ENCODE measurements at regions not wholly inside any gene's neighbourhood (a gene's known extent, or its start where the extent isn't known, plus 50 kb on each side); places are given as distances from the start of the nearest gene placed in this dataset.

GRCh38 chr4:167623241-167623572 lies 388.9 kb upstream of the SPOCK3 start:
- Histone ChIP-seq H3K23ac (ENCODE audit: low read length) (no peak overlapping the region), H3K4me3 (ENCODE audit: low read length) (no peak overlapping the region), H3K4ac (ENCODE audit: low read depth, low read length) (no peak overlapping the region), H3K36me3 (ENCODE audit: control insufficient read depth, insufficient read depth, low read length) (no peaks in the 10 kb centered on the region), H3K56ac (ENCODE audit: low read length) (no peak overlapping the region), H2AK5ac (ENCODE audit: low read length) (no peak overlapping the region), H3K27me3 (ENCODE audit: insufficient read depth, low read length, poor library complexity) (no peaks in the 10 kb centered on the region), H3K79me2 (ENCODE audit: control insufficient read depth, insufficient read depth, low read length) (no peaks in the 10 kb centered on the region), H2BK120ac (ENCODE audit: low read depth, low read length) (no peak overlapping the region), H2BK15ac (replicated peaks; ENCODE audit: low read depth) (no peak overlapping the region), H3K79me1 (ENCODE audit: low read length) (no peaks in the 10 kb centered on the region), H2BK5ac (ENCODE audit: low read length) (no peak overlapping the region), H4K5ac (ENCODE audit: low read length) (no peak overlapping the region), H3K9ac (ENCODE audit: low read length) (no peak overlapping the region), H4K8ac (ENCODE audit: low read depth, low read length) (no peak overlapping the region), H3K18ac (ENCODE audit: low read length) (no peak overlapping the region), H3K4me2 (ENCODE audit: low read length) (no peak overlapping the region), H3K27ac (ENCODE audit: low read depth, low read length) (no peak overlapping the region), H3K4me1 (ENCODE audit: control insufficient read depth, low read depth, low read length) (no peaks in the 10 kb centered on the region)
- no CpG with 5 or more reads among the region's 3 CpGs for WGBS (ENCODE audit: extremely low coverage, insufficient coverage, low lambda C conversion rate)
- DNase-seq: no peak

GRCh38 chr4:167629272-167629671 lies 395.0 kb upstream of the SPOCK3 start:
- Histone ChIP-seq H2BK5ac (ENCODE audit: low read length) (no peak overlapping the region), H3K4me1 (ENCODE audit: control insufficient read depth, low read depth, low read length) (no peaks in the 10 kb centered on the region), H3K79me2 (ENCODE audit: control insufficient read depth, insufficient read depth, low read length) (no peaks in the 10 kb centered on the region), H2BK15ac (replicated peaks; ENCODE audit: low read depth) (no peak overlapping the region), H3K79me1 (ENCODE audit: low read length) (no peaks in the 10 kb centered on the region), H2BK120ac (ENCODE audit: low read depth, low read length) (no peak overlapping the region), H3K23ac (ENCODE audit: low read length) (no peak overlapping the region), H3K18ac (ENCODE audit: low read length) (no peak overlapping the region), H4K5ac (ENCODE audit: low read length) (no peak overlapping the region), H3K9ac (ENCODE audit: low read length) (no peak overlapping the region), H3K56ac (ENCODE audit: low read length) (no peak overlapping the region), H3K27me3 (ENCODE audit: insufficient read depth, low read length, poor library complexity) (no peaks in the 10 kb centered on the region), H3K4me2 (ENCODE audit: low read length) (no peak overlapping the region), H4K8ac (ENCODE audit: low read depth, low read length) (no peak overlapping the region), H3K4me3 (ENCODE audit: low read length) (no peak overlapping the region), H3K4ac (ENCODE audit: low read depth, low read length) (no peak overlapping the region), H3K27ac (ENCODE audit: low read depth, low read length) (no peak overlapping the region), H2AK5ac (ENCODE audit: low read length) (no peak overlapping the region), H3K36me3 (ENCODE audit: control insufficient read depth, insufficient read depth, low read length) (no peaks in the 10 kb centered on the region)
- DNase-seq: no peak
- no CpG with 5 or more reads among the region's 2 CpGs for WGBS (ENCODE audit: extremely low coverage, insufficient coverage, low lambda C conversion rate)

- Histone ChIP-seq H2BK5ac (ENCODE audit: low read length) (no peak overlapping the region), H3K18ac (ENCODE audit: low read length) (no peak overlapping the region), H3K79me2 (ENCODE audit: control insufficient read depth, insufficient read depth, low read length) (no peaks in the 10 kb centered on the region), H2AK5ac (ENCODE audit: low read length) (no peak overlapping the region), H3K9ac (ENCODE audit: low read length) (no peak overlapping the region), H3K23ac (ENCODE audit: low read length) (no peak overlapping the region), H3K4me1 (ENCODE audit: control insufficient read depth, low read depth, low read length) (no peaks in the 10 kb centered on the region), H3K4ac (ENCODE audit: low read depth, low read length) (no peak overlapping the region), H3K27ac (ENCODE audit: low read depth, low read length) (no peak overlapping the region), H3K4me2 (ENCODE audit: low read length) (no peak overlapping the region), H2BK15ac (replicated peaks; ENCODE audit: low read depth) (no peak overlapping the region), H3K56ac (ENCODE audit: low read length) (no peak overlapping the region), H3K27me3 (ENCODE audit: insufficient read depth, low read length, poor library complexity) (no peaks in the 10 kb centered on the region), H4K5ac (ENCODE audit: low read length) (no peak overlapping the region), H3K4me3 (ENCODE audit: low read length) (no peak overlapping the region), H2BK120ac (ENCODE audit: low read depth, low read length) (no peak overlapping the region), H3K36me3 (ENCODE audit: control insufficient read depth, insufficient read depth, low read length) (no peaks in the 10 kb centered on the region), H4K8ac (ENCODE audit: low read depth, low read length) (no peak overlapping the region), H3K79me1 (ENCODE audit: low read length) (no peaks in the 10 kb centered on the region)
- WGBS (ENCODE audit: extremely low coverage, insufficient coverage, low lambda C conversion rate): no CpG with 5 or more reads among the region's 2 CpGs
- DNase-seq: no peak
Observed at GRCh38 chr4:167642250-167642649, 408.0 kb upstream of the SPOCK3 start.

GRCh38 chr4:167645358-167645757 lies 411.1 kb upstream of the SPOCK3 start:
- Histone ChIP-seq H3K4me2 (ENCODE audit: low read length) (no peak overlapping the region), H3K27ac (ENCODE audit: low read depth, low read length) (no peak overlapping the region), H2BK120ac (ENCODE audit: low read depth, low read length) (no peak overlapping the region), H3K4me3 (ENCODE audit: low read length) (no peak overlapping the region), H4K5ac (ENCODE audit: low read length) (no peak overlapping the region), H2BK15ac (replicated peaks; ENCODE audit: low read depth) (no peak overlapping the region), H3K18ac (ENCODE audit: low read length) (no peak overlapping the region), H2BK5ac (ENCODE audit: low read length) (no peak overlapping the region), H3K9ac (ENCODE audit: low read length) (no peak overlapping the region), H4K8ac (ENCODE audit: low read depth, low read length) (no peak overlapping the region), H3K79me2 (ENCODE audit: control insufficient read depth, insufficient read depth, low read length) (no peaks in the 10 kb centered on the region), H3K36me3 (ENCODE audit: control insufficient read depth, insufficient read depth, low read length) (no peaks in the 10 kb centered on the region), H3K4ac (ENCODE audit: low read depth, low read length) (no peak overlapping the region), H3K79me1 (ENCODE audit: low read length) (no peaks in the 10 kb centered on the region), H3K23ac (ENCODE audit: low read length) (no peak overlapping the region), H2AK5ac (ENCODE audit: low read length) (no peak overlapping the region), H3K56ac (ENCODE audit: low read length) (no peak overlapping the region), H3K27me3 (ENCODE audit: insufficient read depth, low read length, poor library complexity) (no peaks in the 10 kb centered on the region), H3K4me1 (ENCODE audit: control insufficient read depth, low read depth, low read length) (no peaks in the 10 kb centered on the region)
- no peak for DNase-seq

- Histone ChIP-seq H2BK5ac (ENCODE audit: low read length) (no peak overlapping the region), H3K79me1 (ENCODE audit: low read length) (no peaks in the 10 kb centered on the region), H3K18ac (ENCODE audit: low read length) (no peak overlapping the region), H3K56ac (ENCODE audit: low read length) (no peak overlapping the region), H3K79me2 (ENCODE audit: control insufficient read depth, insufficient read depth, low read length) (no peaks in the 10 kb centered on the region), H2BK15ac (replicated peaks; ENCODE audit: low read depth) (no peak overlapping the region), H2BK120ac (ENCODE audit: low read depth, low read length) (no peak overlapping the region), H3K23ac (ENCODE audit: low read length) (no peak overlapping the region), H4K8ac (ENCODE audit: low read depth, low read length) (no peak overlapping the region), H3K27ac (ENCODE audit: low read depth, low read length) (no peak overlapping the region), H3K4me3 (ENCODE audit: low read length) (no peak overlapping the region), H2AK5ac (ENCODE audit: low read length) (no peak overlapping the region), H3K4ac (ENCODE audit: low read depth, low read length) (no peak overlapping the region), H3K4me2 (ENCODE audit: low read length) (no peak overlapping the region), H3K9ac (ENCODE audit: low read length) (no peak overlapping the region), H3K4me1 (ENCODE audit: control insufficient read depth, low read depth, low read length) (no peaks in the 10 kb centered on the region), H3K36me3 (ENCODE audit: control insufficient read depth, insufficient read depth, low read length) (no peaks in the 10 kb centered on the region), H3K27me3 (ENCODE audit: insufficient read depth, low read length, poor library complexity) (no peaks in the 10 kb centered on the region), H4K5ac (ENCODE audit: low read length) (no peak overlapping the region)
- DNase-seq: no peak
- no CpG with 5 or more reads among the region's 4 CpGs for WGBS (ENCODE audit: extremely low coverage, insufficient coverage, low lambda C conversion rate)
Observed at GRCh38 chr4:167652267-167652666, 418.0 kb upstream of the SPOCK3 start.

- DNase-seq: peak; percentile 0
- no peak overlapping the region for H3K23ac ChIP-seq (ENCODE audit: low read length)
- H3K18ac ChIP-seq (ENCODE audit: low read length): no peak overlapping the region
- H3K79me2 ChIP-seq (ENCODE audit: control insufficient read depth, insufficient read depth, low read length): no peaks in the 10 kb centered on the region
- no peak overlapping the region for H4K8ac ChIP-seq (ENCODE audit: low read depth, low read length)
- no peak overlapping the region for H3K4me3 ChIP-seq (ENCODE audit: low read length)
- H3K27ac ChIP-seq (ENCODE audit: low read depth, low read length): no peak overlapping the region
- H3K4me1 ChIP-seq (ENCODE audit: control insufficient read depth, low read depth, low read length): no peaks in the 10 kb centered on the region
- H4K5ac ChIP-seq (ENCODE audit: low read length): no peak overlapping the region
- H2BK120ac ChIP-seq (ENCODE audit: low read depth, low read length): no peak overlapping the region
- no peaks in the 10 kb centered on the region for H3K36me3 ChIP-seq (ENCODE audit: control insufficient read depth, insufficient read depth, low read length)
- H3K79me1 ChIP-seq (ENCODE audit: low read length): no peaks in the 10 kb centered on the region
- no peak overlapping the region for H3K4ac ChIP-seq (ENCODE audit: low read depth, low read length)
- H3K56ac ChIP-seq (ENCODE audit: low read length): no peak overlapping the region
- no peak overlapping the region for H3K4me2 ChIP-seq (ENCODE audit: low read length)
- no peak overlapping the region for H2BK15ac ChIP-seq (replicated peaks; ENCODE audit: low read depth)
- WGBS (ENCODE audit: extremely low coverage, insufficient coverage, low lambda C conversion rate): no CpG with 5 or more reads among the region's 9 CpGs
- H2BK5ac ChIP-seq (ENCODE audit: low read length): no peak overlapping the region
- H2AK5ac ChIP-seq (ENCODE audit: low read length): no peak overlapping the region
- H3K9ac ChIP-seq (ENCODE audit: low read length): no peak overlapping the region
- H3K27me3 ChIP-seq (ENCODE audit: insufficient read depth, low read length, poor library complexity): no peaks in the 10 kb centered on the region
Observed at GRCh38 chr4:167688660-167689142, 403.6 kb upstream of the ANXA10 start.
